HL-60 (cell line): ENCODE measurements at regions not wholly inside any gene's neighbourhood (a gene's known extent, or its start where the extent isn't known, plus 50 kb on each side); places are given as distances from the start of the nearest gene placed in this dataset.

Experiments
- GABPA ChIP-seq: IDR thresholded peaks from 2 replicates; pipeline ENCODE4 v1.6.1; 2012; ENCODE audit warnings: low read depth
- POLR2AphosphoS5 ChIP-seq: IDR thresholded peaks from 2 replicates; pipeline ENCODE4 v1.6.1; 2012; ENCODE audit warnings: low read depth
- SPI1 ChIP-seq: IDR thresholded peaks from 2 replicates; pipeline ENCODE4 v1.6.1; 2012; ENCODE audit warnings: low read depth, mild to moderate bottlenecking, borderline replicate concordance
- TF ChIP-seq, protein P1 (sequence below): IDR thresholded peaks from one replicate; pipeline ENCODE4 v1.5.1; 2011; ENCODE audit warnings: low read length, control low read depth, inconsistent platforms; ENCODE audit not compliant: insufficient read depth

DNA sequence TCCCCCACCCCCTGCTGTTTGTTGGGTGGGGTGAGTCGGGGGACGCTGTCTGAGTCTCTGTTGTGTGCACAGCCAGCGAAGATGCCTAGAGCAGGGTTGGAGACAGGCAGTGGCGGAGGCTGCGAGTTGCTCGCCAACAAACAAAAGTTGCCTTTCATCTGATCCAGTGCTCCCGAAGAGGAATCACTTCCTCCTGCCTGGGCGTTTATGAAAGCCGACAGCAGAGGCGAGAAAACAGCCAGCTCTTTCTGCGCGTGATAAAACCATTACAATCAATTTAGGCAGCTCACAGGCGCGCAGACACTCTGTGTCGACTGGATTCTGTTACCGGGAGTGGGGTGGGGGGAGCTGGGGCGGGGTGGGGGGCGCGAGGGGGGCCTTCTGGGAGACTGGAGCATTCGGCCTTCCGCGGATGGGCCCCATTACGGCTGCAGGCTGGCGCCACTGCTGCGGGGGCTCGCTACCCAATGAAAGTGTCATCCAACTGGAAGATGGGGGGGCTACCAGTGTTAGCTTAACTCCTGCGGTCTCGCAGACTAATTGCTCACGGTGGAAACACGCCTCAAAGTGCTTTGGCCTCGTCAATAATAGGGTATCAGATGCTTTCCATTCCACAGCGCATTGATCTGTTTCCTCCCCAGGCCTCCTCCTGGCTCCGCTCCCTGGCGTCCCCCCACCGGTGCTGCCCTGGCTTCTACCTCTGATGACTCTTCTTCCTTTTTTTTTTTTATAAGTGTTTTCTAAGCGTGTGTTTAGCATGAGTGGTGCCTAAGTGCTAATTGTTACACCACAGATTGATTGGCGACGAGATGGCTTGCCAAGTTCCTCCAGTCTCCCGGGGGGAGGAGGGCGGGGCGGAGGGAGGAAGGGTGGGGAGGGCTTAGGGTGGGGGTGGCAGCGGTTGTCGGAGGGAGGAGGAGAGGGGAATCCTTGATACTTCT, 678.4 kb downstream of the MED13L start:
- no peak for TF ChIP-seq GABPA
- TF ChIP-seq, protein P1, sequence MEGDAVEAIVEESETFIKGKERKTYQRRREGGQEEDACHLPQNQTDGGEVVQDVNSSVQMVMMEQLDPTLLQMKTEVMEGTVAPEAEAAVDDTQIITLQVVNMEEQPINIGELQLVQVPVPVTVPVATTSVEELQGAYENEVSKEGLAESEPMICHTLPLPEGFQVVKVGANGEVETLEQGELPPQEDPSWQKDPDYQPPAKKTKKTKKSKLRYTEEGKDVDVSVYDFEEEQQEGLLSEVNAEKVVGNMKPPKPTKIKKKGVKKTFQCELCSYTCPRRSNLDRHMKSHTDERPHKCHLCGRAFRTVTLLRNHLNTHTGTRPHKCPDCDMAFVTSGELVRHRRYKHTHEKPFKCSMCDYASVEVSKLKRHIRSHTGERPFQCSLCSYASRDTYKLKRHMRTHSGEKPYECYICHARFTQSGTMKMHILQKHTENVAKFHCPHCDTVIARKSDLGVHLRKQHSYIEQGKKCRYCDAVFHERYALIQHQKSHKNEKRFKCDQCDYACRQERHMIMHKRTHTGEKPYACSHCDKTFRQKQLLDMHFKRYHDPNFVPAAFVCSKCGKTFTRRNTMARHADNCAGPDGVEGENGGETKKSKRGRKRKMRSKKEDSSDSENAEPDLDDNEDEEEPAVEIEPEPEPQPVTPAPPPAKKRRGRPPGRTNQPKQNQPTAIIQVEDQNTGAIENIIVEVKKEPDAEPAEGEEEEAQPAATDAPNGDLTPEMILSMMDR = no peak
- TF ChIP-seq SPI1 = no peak
- no peak for TF ChIP-seq POLR2AphosphoS5
